Non-pigmented ciliary epithelial cell (primary cell): ENCODE measurements at regions not wholly inside any gene's neighbourhood (a gene's known extent, or its start where the extent isn't known, plus 50 kb on each side); places are given as distances from the start of the nearest gene placed in this dataset.
"Not testable (repeated sequence)": the region's sequence is repeated elsewhere in the genome, so short reads cannot be mapped to it uniquely, and the experiment has no call there.

Source experiments
- DNase-seq: peaks from one replicate; pipeline ENCODE4 v3.0.0-alpha.2; 2010; ENCODE audit warnings: low read depth

DNA sequence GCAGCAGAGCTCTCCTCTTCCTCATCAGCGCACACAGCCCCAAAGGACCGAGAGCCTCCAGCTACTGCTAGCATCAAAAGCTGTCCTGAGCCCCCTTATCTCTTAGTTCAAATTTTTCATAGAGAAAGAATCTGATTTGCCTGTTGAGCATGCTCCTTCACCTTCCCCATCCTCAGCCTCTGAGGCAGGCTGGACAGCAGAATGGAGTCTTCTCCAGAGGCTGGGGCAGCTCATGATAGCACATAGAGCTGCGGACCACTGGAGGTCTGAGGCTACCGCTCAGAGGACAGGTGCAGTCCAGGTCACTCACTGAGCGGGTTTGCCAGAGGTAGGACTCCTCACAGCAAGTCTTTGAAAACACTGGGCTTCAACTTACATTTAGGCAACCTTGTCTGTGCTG is 72.8 kb upstream of the GRB10 start:
- no peak for DNase-seq

DNA sequence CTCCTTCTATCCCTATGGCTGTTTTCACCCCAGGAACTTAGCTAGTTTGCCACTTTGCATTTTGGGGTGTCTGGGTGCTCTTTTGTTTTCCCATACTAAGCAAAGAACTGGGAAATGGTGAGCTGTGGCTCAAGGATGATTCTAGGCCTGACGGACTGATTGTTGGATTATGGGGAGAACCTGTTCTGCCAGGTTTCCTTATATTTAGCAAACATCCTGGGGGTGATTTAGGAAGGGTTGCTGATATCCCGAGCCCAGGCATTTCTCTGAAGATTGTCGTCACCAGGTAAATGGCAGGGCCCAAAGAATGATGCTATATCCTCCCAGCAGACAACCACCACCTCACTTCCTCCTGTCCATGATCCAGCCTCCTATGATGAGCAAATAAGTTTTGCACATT is 72.1 kb upstream of the GRB10 start:
- DNase-seq, result no peak

GRCh38 chr7:50854247-50854646 is 71.6 kb upstream of the GRB10 start:
- DNase-seq, result no peak

GRCh38 chr7:50853311-50853710 is 70.6 kb upstream of the GRB10 start:
- DNase-seq, result no peak

GRCh38 chr7:50852901-50853300 is 70.2 kb upstream of the GRB10 start:
- DNase-seq, result no peak

DNA sequence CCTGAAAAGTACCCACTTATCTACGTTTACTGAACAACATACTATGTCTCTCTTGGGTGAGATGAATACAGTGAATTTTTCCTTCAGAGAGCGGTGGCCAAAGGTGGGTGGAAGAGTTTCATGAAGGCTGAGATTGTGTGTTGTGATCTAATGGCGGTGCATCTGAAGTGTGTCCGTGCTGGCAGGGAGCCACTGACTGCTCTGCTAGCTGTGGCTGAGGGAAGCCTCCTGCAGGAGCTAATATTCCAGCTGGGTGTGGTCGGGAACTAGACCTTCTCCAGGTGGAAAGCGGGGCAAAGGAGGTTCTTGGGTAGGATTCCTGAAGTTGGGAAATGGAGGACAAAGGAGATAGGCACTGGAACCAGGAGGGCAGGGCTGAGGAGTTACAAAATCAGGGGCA is 69.2 kb upstream of the GRB10 start:
- no peak for DNase-seq

DNA sequence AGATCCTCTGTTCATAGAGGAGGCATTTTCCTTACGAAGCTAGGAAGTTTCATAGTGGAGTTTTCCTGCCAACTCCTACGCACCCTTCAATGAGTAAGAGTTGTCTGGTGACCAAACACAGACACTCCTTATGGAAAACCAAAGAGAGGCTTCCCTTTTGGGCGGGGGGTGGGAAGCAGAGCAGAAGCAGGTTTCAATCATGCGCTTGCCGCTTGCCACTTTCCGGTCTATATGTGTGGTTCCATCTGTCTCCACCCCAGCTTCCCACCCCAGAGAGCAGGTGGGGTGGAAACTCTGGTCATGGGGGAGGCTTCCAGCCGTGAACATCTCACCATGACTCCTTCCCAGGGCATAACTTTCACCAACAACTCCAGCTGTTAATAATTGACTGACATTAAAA is 68.8 kb upstream of the GRB10 start:
- no peak for DNase-seq

DNA sequence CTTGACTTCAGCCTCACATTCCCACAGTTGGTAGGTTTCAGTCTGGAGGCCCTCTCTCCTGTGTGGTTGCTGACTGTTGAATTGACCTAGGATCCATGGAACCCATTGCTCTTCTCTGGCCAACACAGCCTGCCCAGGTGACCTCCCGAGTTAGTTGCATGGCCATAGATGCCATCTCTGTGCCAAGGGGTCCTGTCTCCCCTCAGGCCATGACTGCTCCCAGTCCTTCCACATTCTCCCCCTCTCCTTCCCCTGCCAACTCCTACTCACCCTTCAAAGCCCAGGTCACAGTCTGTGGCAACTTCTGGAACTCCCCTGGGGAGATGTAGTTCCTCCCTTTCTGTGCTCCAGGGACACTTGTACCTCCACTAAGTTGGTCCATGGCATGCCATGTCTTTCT is 67.3 kb upstream of the GRB10 start:
- no peak for DNase-seq

- DNase-seq, result no peak
These were observed 65.5 kb upstream of the GRB10 start for GRCh38 chr7:50848203-50848602.

DNA sequence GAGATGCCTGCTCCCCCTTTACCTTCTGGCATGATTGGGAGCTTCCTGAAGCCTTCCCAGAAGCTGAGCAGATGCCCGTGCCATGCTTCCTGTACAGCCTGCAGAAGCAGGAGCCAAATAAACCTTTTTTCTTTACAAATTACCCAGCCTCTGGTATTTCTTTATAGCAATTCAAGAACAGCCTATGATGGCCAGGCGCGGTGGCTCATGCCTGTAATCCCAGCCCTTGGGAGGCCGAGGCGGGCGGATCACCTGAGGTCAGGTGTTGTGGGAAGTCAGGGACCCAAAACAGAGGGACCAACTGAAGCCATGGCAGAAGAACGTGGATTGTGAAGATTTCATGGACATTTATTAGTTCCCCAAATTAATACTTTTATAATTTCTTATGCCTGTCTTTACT is 62.2 kb upstream of the GRB10 start:
- not testable (repeated sequence) for DNase-seq

- no peak for DNase-seq
These were observed 59.3 kb upstream of the GRB10 start for GRCh38 chr7:50842041-50842440.

- no peak for DNase-seq
These were observed 56.1 kb upstream of the GRB10 start for GRCh38 chr7:50838675-50839377.

DNA sequence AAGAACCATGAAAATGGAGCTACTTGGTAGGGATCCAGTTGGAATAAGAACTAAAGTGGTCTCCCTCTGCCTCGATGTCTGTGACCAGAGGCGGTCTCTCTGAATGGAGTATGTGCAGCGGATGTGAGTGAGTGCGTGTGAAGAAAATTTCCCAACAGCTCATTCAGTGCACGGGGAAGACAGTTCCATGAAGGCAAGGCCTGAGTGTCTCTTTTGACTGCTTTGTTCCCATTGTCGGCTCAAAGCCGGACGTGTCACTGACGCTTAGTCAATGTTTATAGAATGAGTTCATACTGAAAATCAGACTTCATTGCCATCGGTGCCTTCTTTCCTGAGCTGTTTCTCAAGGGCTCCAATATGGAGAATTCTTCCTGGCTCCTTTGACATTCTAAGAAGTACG is 55.3 kb upstream of the GRB10 start:
- peak; percentile 60 for DNase-seq

DNA sequence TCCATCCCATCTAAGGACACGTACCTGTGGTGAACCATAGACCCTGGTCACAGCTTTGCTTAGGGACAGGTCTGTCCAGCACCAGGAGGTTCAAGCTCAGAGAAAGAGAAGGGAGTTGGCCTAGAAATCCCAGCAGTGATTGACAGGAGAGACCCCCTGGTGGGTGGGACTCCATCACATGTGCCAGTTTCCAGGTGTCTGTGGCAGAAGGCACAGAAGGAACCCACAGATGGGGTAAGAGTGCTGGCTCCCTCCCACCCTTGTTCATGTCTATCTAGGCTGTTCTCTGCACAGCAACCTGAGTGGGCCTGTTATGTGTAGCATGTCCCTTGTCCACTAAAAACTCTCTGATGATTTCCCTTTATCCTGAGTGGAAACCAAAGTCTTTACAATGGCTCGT is 54.0 kb upstream of the GRB10 start:
- no peak for DNase-seq

DNA sequence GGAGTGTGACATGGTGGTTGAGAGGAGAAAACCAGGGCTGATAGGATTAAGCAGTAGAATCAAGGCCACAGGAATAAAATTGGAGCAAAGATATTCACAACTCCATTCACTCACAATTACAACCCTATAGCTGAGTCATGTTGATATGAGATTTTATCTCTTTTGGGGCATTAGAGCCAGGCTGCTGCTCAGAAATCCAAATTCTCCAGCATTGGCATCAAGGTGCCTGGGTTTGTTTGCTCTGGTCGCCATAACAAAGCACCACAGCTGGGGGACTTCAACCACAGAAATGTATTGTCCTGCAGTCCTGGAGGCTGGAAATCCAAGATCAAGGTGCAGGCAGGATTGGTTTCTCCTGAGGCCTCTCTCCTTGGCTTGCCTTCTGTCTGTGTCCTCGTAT is 52.5 kb upstream of the GRB10 start:
- no peak for DNase-seq

DNA sequence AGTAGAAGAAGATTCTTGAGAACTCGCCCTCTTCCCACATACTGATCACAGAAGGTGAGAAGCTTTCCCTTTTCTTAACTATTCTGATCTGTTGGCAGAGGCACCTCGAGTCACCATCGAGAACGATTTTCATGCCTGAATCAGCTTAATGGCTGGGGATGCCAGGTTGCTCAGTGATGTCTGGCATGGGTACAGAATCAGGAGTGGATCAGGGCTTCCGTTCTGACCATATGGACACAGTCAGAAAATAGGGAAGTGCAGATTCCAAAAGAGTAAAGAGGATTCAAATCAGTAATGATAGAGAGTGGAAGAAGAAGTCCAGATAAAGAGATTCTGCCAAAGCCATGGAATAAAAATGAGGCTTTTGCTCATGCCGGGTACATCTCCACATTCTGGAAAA is 52.0 kb upstream of the GRB10 start:
- no peak for DNase-seq

DNA sequence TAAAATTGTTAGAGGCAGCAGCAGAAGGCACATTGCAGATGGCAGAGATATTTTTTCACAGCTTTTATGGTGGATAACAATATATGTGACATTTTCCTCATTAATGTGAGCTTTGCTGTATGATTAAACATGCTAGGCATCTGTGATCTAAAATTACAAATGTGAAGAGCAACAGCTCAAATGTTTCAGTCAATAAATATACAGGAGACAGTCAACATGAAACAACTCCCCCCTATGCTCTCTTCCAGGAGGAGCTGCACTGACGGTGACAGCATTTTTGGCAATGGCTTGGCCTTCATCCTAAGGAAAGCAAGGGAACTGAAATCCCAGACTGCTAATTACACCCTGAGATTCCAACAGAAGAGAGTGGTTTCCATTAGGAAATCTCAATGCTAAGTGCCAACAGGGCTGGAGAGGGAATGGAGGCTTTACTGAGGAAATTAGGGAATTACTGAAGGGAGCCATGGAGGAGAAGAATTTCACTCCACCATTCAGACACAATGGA is 51.4 kb upstream of the GRB10 start:
- DNase-seq, result no peak

DNA sequence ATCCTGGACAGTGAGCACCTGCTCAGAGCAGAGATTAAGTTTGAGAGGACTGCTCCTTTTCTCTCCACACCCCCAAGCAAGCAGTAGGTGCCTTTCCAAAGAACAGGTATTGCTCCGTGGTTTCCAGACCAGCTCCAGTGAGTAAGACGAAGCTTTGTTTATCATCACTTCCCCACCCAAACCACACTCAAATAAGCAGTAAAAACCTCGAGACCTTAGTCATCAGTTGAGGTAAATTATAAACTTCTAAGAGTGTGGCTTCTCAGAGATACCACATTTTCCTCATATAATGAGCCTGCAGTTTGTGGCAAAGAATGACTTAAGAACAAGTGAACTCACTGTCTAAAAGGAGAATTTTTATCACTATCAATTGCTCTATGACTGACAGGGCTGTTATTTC is 50.0 kb upstream of the GRB10 start:
- DNase-seq, result no peak
